Esophagus muscularis mucosa (tissue), 3 donors: ENCODE measurements at regions not wholly inside any gene's neighbourhood (a gene's known extent, or its start where the extent isn't known, plus 50 kb on each side); places are given as distances from the start of the nearest gene placed in this dataset.

ENCODE experiments used
- POLR2AphosphoS5 ChIP-seq, 2 donors: sonication (generic); formaldehyde crosslinking; IDR thresholded peaks; one replicate each; pipeline ENCODE4 v1.6.1; 2017; ENCODE audit warnings: antibody characterized with exemption in 2 of 2
- TF ChIP-seq, protein P1 (sequence below), 3 experiments: fragments of 200-600 bp in 2 of 3; fragments of 450-650 bp in 1 of 3; sonication (generic) in 2 of 3; IDR thresholded peaks; one replicate each; pipeline ENCODE4 v1.5.1; 2017 to 2019; ENCODE audit warnings: antibody characterized with exemption in 3 of 3, mild to moderate bottlenecking in 2 of 3, moderate library complexity in 1 of 3

- TF ChIP-seq, protein P1, sequence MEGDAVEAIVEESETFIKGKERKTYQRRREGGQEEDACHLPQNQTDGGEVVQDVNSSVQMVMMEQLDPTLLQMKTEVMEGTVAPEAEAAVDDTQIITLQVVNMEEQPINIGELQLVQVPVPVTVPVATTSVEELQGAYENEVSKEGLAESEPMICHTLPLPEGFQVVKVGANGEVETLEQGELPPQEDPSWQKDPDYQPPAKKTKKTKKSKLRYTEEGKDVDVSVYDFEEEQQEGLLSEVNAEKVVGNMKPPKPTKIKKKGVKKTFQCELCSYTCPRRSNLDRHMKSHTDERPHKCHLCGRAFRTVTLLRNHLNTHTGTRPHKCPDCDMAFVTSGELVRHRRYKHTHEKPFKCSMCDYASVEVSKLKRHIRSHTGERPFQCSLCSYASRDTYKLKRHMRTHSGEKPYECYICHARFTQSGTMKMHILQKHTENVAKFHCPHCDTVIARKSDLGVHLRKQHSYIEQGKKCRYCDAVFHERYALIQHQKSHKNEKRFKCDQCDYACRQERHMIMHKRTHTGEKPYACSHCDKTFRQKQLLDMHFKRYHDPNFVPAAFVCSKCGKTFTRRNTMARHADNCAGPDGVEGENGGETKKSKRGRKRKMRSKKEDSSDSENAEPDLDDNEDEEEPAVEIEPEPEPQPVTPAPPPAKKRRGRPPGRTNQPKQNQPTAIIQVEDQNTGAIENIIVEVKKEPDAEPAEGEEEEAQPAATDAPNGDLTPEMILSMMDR (IDR thresholded peaks at IDR 0.05): no peak
- no peak for TF ChIP-seq POLR2AphosphoS5 (IDR thresholded peaks at IDR 0.05)
Observed at GRCh38 chr1:88540255-88540654, 143.8 kb upstream of the PKN2 start.
